Neural cell (in vitro differentiated cells): ENCODE measurements at regions not wholly inside any gene's neighbourhood (a gene's known extent, or its start where the extent isn't known, plus 50 kb on each side); places are given as distances from the start of the nearest gene placed in this dataset.

Experiments
- H2AFZ ChIP-seq: fragments of 200-600, 300-800 bp; sonication (generic), shearing (Covaris generic); 2 replicates; pipeline ENCODE4 v1.6.0; 2014; ENCODE audit warnings: low read depth, mild to moderate bottlenecking, antibody characterized with exemption, low read length, moderate library complexity
- H3F3A ChIP-seq: fragments of 200-600 bp; shearing (Covaris generic); 2 replicates; pipeline ENCODE4 v1.6.1; 2016; ENCODE audit warnings: mild to moderate bottlenecking, moderate library complexity, mixed read lengths, antibody characterized with exemption, low read length; ENCODE audit not compliant: insufficient read depth, poor library complexity, severe bottlenecking
- H3K27ac ChIP-seq: fragments of 200-600, 300-800 bp; sonication (generic), shearing (Covaris generic); 2 replicates; pipeline ENCODE4 v1.5.1; 2014; ENCODE audit warnings: mild to moderate bottlenecking, low read length, moderate library complexity
- H3K27me3 ChIP-seq: fragments of 300-800, 200-600 bp; sonication (generic), shearing (Covaris generic); 2 replicates; pipeline ENCODE4 v1.6.0; 2014; ENCODE audit warnings: mild to moderate bottlenecking, low read depth, low read length, moderate library complexity; ENCODE audit not compliant: insufficient read depth
- H3K36me3 ChIP-seq: fragments of 300-800, 200-600 bp; sonication (generic), shearing (Covaris generic); 2 replicates; pipeline ENCODE4 v1.5.1; 2014; ENCODE audit warnings: mild to moderate bottlenecking, antibody characterized with exemption, low read length, moderate library complexity; ENCODE audit not compliant: insufficient read depth
- H3K4me2 ChIP-seq: fragments of 300-800, 200-600 bp; sonication (generic), shearing (Covaris generic); 2 replicates; pipeline ENCODE4 v1.6.0; 2014; ENCODE audit warnings: mild to moderate bottlenecking, low read length
- H3K4me3 ChIP-seq: fragments of 300-800, 200-600 bp; sonication (generic), shearing (Covaris generic); 2 replicates; pipeline ENCODE4 v1.5.1; 2014; ENCODE audit warnings: mild to moderate bottlenecking, low read length, moderate library complexity
- H3K79me2 ChIP-seq: fragments of 200-600 bp; shearing (Covaris generic); replicated peaks from 2 replicates; pipeline ENCODE4 v1.6.0; 2014; ENCODE audit warnings: mild to moderate bottlenecking, low read length, moderate library complexity; ENCODE audit not compliant: insufficient read depth
- H3K9ac ChIP-seq: fragments of 300-800, 200-600 bp; sonication (generic), shearing (Covaris generic); 2 replicates; pipeline ENCODE4 v1.6.1; 2016; ENCODE audit warnings: mild to moderate bottlenecking, low read length, mixed read lengths
- H3K9me2 ChIP-seq: fragments of 200-600 bp; shearing (Covaris generic); 2 replicates; pipeline ENCODE4 v1.6.1; 2016; ENCODE audit warnings: mild to moderate bottlenecking, low read length, mixed read lengths; ENCODE audit not compliant: insufficient read depth
- H3K9me3 ChIP-seq: fragments of 200-600, 300-800 bp; sonication (generic), shearing (Covaris generic); 2 replicates; pipeline ENCODE4 v1.6.1; 2016; ENCODE audit warnings: mild to moderate bottlenecking, mixed run types, low read length, moderate library complexity, mixed read lengths
- H4K20me1 ChIP-seq: fragments of 200-600 bp; shearing (Covaris generic); 2 replicates; pipeline ENCODE4 v1.6.1; 2016; ENCODE audit warnings: mild to moderate bottlenecking, mixed run types; ENCODE audit not compliant: insufficient read depth
- CTCF ChIP-seq: fragments of 450-650 bp; IDR thresholded peaks from 2 replicates; pipeline ENCODE4 v1.5.1; 2014; ENCODE audit warnings: antibody characterized with exemption, mild to moderate bottlenecking, moderate library complexity; ENCODE audit not compliant: poor library complexity, severe bottlenecking
- EP300 ChIP-seq: fragments of 450-650 bp; conservative IDR thresholded peaks from 2 replicates; pipeline ENCODE4 v1.6.1; 2014; ENCODE audit warnings: antibody characterized with exemption, mild to moderate bottlenecking, moderate library complexity; ENCODE audit not compliant: poor library complexity, severe bottlenecking
- EZH2 ChIP-seq: fragments of 200-600, 300-800 bp; shearing (Covaris generic), sonication (generic); IDR thresholded peaks from 2 replicates; pipeline ENCODE4 v1.6.1; 2014; ENCODE audit warnings: antibody characterized with exemption, low read length, borderline replicate concordance, mild to moderate bottlenecking; ENCODE audit not compliant: insufficient read depth, poor library complexity, severe bottlenecking
- MXI1 ChIP-seq: fragments of 450-650 bp; conservative IDR thresholded peaks from 2 replicates; pipeline ENCODE4 v1.6.1; 2014; ENCODE audit warnings: antibody characterized with exemption, mild to moderate bottlenecking; ENCODE audit not compliant: poor library complexity, severe bottlenecking
- POLR2AphosphoS5 ChIP-seq: IDR thresholded peaks from 2 replicates; pipeline ENCODE4 v1.6.1; 2012
- RAD21 ChIP-seq: fragments of 450-650 bp; conservative IDR thresholded peaks from 2 replicates; pipeline ENCODE4 v1.6.1; 2014; ENCODE audit warnings: antibody characterized with exemption, mild to moderate bottlenecking, moderate library complexity
- SMC3 ChIP-seq: fragments of 450-650 bp; conservative IDR thresholded peaks from 2 replicates; pipeline ENCODE4 v1.6.1; 2014; ENCODE audit warnings: antibody characterized with exemption, mild to moderate bottlenecking, moderate library complexity; ENCODE audit not compliant: poor library complexity
- TF ChIP-seq, protein P1 (sequence below): IDR thresholded peaks from 2 replicates; pipeline ENCODE4 v1.6.1; 2012; ENCODE audit warnings: borderline replicate concordance

- Histone ChIP-seq H3K27ac (no peak overlapping the region), H3K27me3 (no peaks in the 10 kb centered on the region), H3K36me3 (no peaks in the 10 kb centered on the region), H3K9ac (no peak overlapping the region), H3K9me2 (no peaks in the 10 kb centered on the region), H3F3A (no peaks in the 10 kb centered on the region), H3K4me2 (no peak overlapping the region), H3K79me2 (no peaks in the 10 kb centered on the region), H2AFZ (no peak overlapping the region), H3K9me3 (no peaks in the 10 kb centered on the region), H3K4me3 (no peak overlapping the region), H4K20me1 (no peaks in the 10 kb centered on the region)
- TF ChIP-seq SMC3 (no peak), RAD21 (no peak), POLR2AphosphoS5 (no peak), MXI1 (no peak), EP300 (no peak)
Observed at GRCh38 chrX:25389266-25389665, 373.5 kb upstream of the ARX start.

DNA sequence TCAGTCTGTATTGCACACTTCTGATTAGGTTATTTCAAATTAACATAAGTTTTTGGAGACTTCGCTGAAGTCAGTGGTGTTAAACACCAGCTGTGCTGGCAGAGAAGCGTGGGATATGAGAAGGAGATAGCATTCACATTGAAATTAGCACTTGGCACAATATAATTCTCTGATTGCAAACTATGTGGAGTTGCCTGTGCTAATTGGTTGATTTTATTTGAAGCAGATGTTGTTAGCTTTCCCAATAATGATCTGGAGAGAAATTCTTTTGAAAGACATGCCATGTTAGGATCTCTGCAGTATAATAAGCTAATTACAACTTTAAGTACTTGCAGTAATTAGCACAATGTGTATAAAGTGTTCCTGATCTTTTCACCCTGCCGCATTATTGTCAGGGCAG is 367.4 kb upstream of the ARX start:
- H3K9me3 ChIP-seq, result no peaks in the 10 kb centered on the region
- TF ChIP-seq MXI1, result no peak
- TF ChIP-seq EP300, result no peak
- TF ChIP-seq, protein P1, sequence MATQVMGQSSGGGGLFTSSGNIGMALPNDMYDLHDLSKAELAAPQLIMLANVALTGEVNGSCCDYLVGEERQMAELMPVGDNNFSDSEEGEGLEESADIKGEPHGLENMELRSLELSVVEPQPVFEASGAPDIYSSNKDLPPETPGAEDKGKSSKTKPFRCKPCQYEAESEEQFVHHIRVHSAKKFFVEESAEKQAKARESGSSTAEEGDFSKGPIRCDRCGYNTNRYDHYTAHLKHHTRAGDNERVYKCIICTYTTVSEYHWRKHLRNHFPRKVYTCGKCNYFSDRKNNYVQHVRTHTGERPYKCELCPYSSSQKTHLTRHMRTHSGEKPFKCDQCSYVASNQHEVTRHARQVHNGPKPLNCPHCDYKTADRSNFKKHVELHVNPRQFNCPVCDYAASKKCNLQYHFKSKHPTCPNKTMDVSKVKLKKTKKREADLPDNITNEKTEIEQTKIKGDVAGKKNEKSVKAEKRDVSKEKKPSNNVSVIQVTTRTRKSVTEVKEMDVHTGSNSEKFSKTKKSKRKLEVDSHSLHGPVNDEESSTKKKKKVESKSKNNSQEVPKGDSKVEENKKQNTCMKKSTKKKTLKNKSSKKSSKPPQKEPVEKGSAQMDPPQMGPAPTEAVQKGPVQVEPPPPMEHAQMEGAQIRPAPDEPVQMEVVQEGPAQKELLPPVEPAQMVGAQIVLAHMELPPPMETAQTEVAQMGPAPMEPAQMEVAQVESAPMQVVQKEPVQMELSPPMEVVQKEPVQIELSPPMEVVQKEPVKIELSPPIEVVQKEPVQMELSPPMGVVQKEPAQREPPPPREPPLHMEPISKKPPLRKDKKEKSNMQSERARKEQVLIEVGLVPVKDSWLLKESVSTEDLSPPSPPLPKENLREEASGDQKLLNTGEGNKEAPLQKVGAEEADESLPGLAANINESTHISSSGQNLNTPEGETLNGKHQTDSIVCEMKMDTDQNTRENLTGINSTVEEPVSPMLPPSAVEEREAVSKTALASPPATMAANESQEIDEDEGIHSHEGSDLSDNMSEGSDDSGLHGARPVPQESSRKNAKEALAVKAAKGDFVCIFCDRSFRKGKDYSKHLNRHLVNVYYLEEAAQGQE, result no peak
- TF ChIP-seq SMC3, result no peak
- TF ChIP-seq EZH2, result no peak
- no peak for TF ChIP-seq CTCF
- no peak for TF ChIP-seq POLR2AphosphoS5
- TF ChIP-seq RAD21, result no peak

GRCh38 chrX:25356456-25356855 is 340.7 kb upstream of the ARX start:
- Histone ChIP-seq H3K9ac (no peak overlapping the region), H3K27me3 (no peaks in the 10 kb centered on the region), H3K4me3 (no peak overlapping the region), H3K9me3 (no peaks in the 10 kb centered on the region), H3F3A (no peaks in the 10 kb centered on the region), H3K79me2 (no peaks in the 10 kb centered on the region), H3K36me3 (no peaks in the 10 kb centered on the region), H3K9me2 (no peaks in the 10 kb centered on the region), H2AFZ (no peak overlapping the region), H4K20me1 (no peaks in the 10 kb centered on the region), H3K4me2 (no peak overlapping the region), H3K27ac (no peak overlapping the region)
- TF ChIP-seq POLR2AphosphoS5, result no peak
- TF ChIP-seq EP300, result no peak
- no peak for TF ChIP-seq MXI1
- TF ChIP-seq RAD21, result no peak
- TF ChIP-seq CTCF, result no peak
- TF ChIP-seq, protein P1, result no peak

More for the DNA sequence above, 367.4 kb upstream of the ARX start:
- H3K4me3 ChIP-seq, result no peak overlapping the region
- no peak overlapping the region for H3K4me2 ChIP-seq
- no peaks in the 10 kb centered on the region for H3K36me3 ChIP-seq
- no peak overlapping the region for H3K9ac ChIP-seq
- no peaks in the 10 kb centered on the region for H4K20me1 ChIP-seq
- H2AFZ ChIP-seq, result no peak overlapping the region
- no peaks in the 10 kb centered on the region for H3K79me2 ChIP-seq
- no peaks in the 10 kb centered on the region for H3K27me3 ChIP-seq
- no peaks in the 10 kb centered on the region for H3K9me2 ChIP-seq
- no peak overlapping the region for H3K27ac ChIP-seq
- no peaks in the 10 kb centered on the region for H3F3A ChIP-seq
